GM23338 (cell line): ENCODE measurements at regions not wholly inside any gene's neighbourhood (a gene's known extent, or its start where the extent isn't known, plus 50 kb on each side); places are given as distances from the start of the nearest gene placed in this dataset.

ENCODE experiments used
- ATAC-seq: fragments of 200-7000 bp; cut with Tn5 transposase; 3 replicates; pipeline ENCODE4 v1.9.1; 2020
- DNase-seq: peaks from one replicate; pipeline ENCODE4 v3.0.0-alpha.2; 2015; ENCODE audit warnings: low spot score
- H2AFZ ChIP-seq: fragments of 200-600 bp; sonication (generic); 2 replicates; pipeline ENCODE4 v1.8.0; 2016; ENCODE audit warnings: antibody characterized with exemption, mild to moderate bottlenecking, moderate library complexity
- H3F3A ChIP-seq: fragments of 200-600 bp; sonication (generic); replicated peaks from 2 replicates; pipeline ENCODE4 v1.8.0; 2017; ENCODE audit warnings: antibody characterized with exemption, mixed run types, low read depth
- H3K27ac ChIP-seq: fragments of 200-600 bp; sonication (generic); 2 replicates; pipeline ENCODE4 v1.6.1; 2016; ENCODE audit warnings: low read depth
- H3K27me3 ChIP-seq: fragments of 200-600 bp; sonication (generic); 2 replicates; pipeline ENCODE4 v1.8.0; 2016; ENCODE audit warnings: mild to moderate bottlenecking, mixed run types, moderate library complexity; ENCODE audit not compliant: insufficient read depth
- H3K36me3 ChIP-seq: fragments of 200-600 bp; sonication (generic); 2 replicates; pipeline ENCODE4 v1.8.0; 2016; ENCODE audit warnings: mild to moderate bottlenecking; ENCODE audit not compliant: insufficient read depth
- H3K4me1 ChIP-seq: fragments of 200-600 bp; sonication (generic); 2 replicates; pipeline ENCODE4 v1.8.0; 2016; ENCODE audit warnings: mild to moderate bottlenecking, moderate library complexity; ENCODE audit not compliant: insufficient read depth
- H3K4me2 ChIP-seq: fragments of 200-600 bp; sonication (generic); 2 replicates; pipeline ENCODE4 v1.7.1; 2017; ENCODE audit warnings: mixed run types
- H3K4me3 ChIP-seq: fragments of 200-600 bp; sonication (generic); 2 replicates; pipeline ENCODE4 v1.6.1; 2016; ENCODE audit warnings: mixed run types
- H3K79me2 ChIP-seq: fragments of 200-600 bp; sonication (generic); replicated peaks from 2 replicates; pipeline ENCODE4 v1.8.0; 2017; ENCODE audit warnings: mild to moderate bottlenecking; ENCODE audit not compliant: insufficient read depth
- H3K9me2 ChIP-seq: fragments of 200-600 bp; sonication (generic); 2 replicates; pipeline ENCODE4 v1.8.0; 2017; ENCODE audit not compliant: insufficient read depth
- H4K20me1 ChIP-seq: fragments of 200-600 bp; sonication (generic); replicated peaks from 2 replicates; pipeline ENCODE4 v1.8.0; 2017; ENCODE audit warnings: mild to moderate bottlenecking; ENCODE audit not compliant: insufficient read depth
- H3K27ac Mint-ChIP-seq: 2 replicates; pipeline ENCODE4 v1.8.0; 2020; ENCODE audit warnings: inconsistent platforms, mild to moderate bottlenecking, moderate library complexity, mixed read lengths
- H3K27me3 Mint-ChIP-seq: 3 replicates; pipeline ENCODE4 v1.8.0; 2022; ENCODE audit warnings: low read depth, mild to moderate bottlenecking, moderate library complexity, mixed read lengths, inconsistent platforms; ENCODE audit not compliant: insufficient read depth, poor library complexity
- H3K36me3 Mint-ChIP-seq: 3 replicates; pipeline ENCODE4 v1.8.0; 2021; ENCODE audit warnings: low read depth, mild to moderate bottlenecking, inconsistent platforms, moderate library complexity, mixed read lengths
- H3K4me1 Mint-ChIP-seq: 3 replicates; pipeline ENCODE4 v1.8.0; 2020; ENCODE audit warnings: mild to moderate bottlenecking, inconsistent platforms, mixed read lengths
- H3K4me3 Mint-ChIP-seq: 3 replicates; pipeline ENCODE4 v1.8.0; 2021; ENCODE audit warnings: moderate library complexity, mild to moderate bottlenecking, inconsistent platforms, mixed read lengths
- H3K9me3 Mint-ChIP-seq: 3 replicates; pipeline ENCODE4 v1.8.0; 2020; ENCODE audit warnings: moderate library complexity, mild to moderate bottlenecking, inconsistent platforms, mixed read lengths
- CREB1 ChIP-seq: fragments of 250-450 bp; sonication (Bioruptor Pico); IDR thresholded peaks from 2 replicates; pipeline ENCODE4 v1.5.0; 2020; ENCODE audit warnings: low read depth, mild to moderate bottlenecking, moderate library complexity
- CTCF ChIP-seq, 2 experiments: fragments of 200-600 bp in 1 of 2; sonication (generic) in 1 of 2; conservative IDR thresholded peaks; 2 replicates each; pipeline versions ENCODE4 v1.5.1 to v1.6.1; 2016 to 2017; ENCODE audit warnings: antibody characterized with exemption in 2 of 2, low read depth in 2 of 2, mild to moderate bottlenecking in 2 of 2, moderate library complexity in 1 of 2
- EZH2 ChIP-seq: fragments of 200-600 bp; sonication (generic); IDR thresholded peaks from one replicate; pipeline ENCODE4 v1.8.0; 2017; ENCODE audit warnings: antibody characterized with exemption, mild to moderate bottlenecking, low read depth; ENCODE audit not compliant: unreplicated experiment
- EZH2phosphoT487 ChIP-seq: fragments of 200-600 bp; sonication (generic); IDR thresholded peaks from one replicate; pipeline ENCODE4 v1.8.1; 2018; ENCODE audit warnings: antibody characterized with exemption; ENCODE audit not compliant: unreplicated experiment
- JUNB ChIP-seq: IDR thresholded peaks from one replicate; pipeline ENCODE4 v1.6.1; 2016; ENCODE audit warnings: antibody characterized with exemption; ENCODE audit not compliant: unreplicated experiment
- NANOG ChIP-seq: IDR thresholded peaks from 2 replicates; pipeline ENCODE4 v1.6.1; 2016; ENCODE audit warnings: antibody characterized with exemption, borderline replicate concordance
- POLR2AphosphoS5 ChIP-seq: IDR thresholded peaks from 2 replicates; pipeline ENCODE4 v1.6.1; 2016; ENCODE audit warnings: antibody characterized with exemption, low read depth
- REST ChIP-seq: IDR thresholded peaks from one replicate; pipeline ENCODE4 v1.6.1; 2018; ENCODE audit warnings: antibody characterized with exemption; ENCODE audit not compliant: unreplicated experiment
- STAT1 ChIP-seq: IDR thresholded peaks from one replicate; pipeline ENCODE4 v1.6.1; 2016; ENCODE audit warnings: antibody characterized with exemption; ENCODE audit not compliant: unreplicated experiment
- ZNF114 ChIP-seq: fragments of 250-450 bp; sonication (Bioruptor Pico); IDR thresholded peaks from 2 replicates; pipeline ENCODE4 v1.5.0; 2020; ENCODE audit warnings: mild to moderate bottlenecking, moderate library complexity
- ZNF331 ChIP-seq: fragments of 250-450 bp; sonication (Bioruptor Pico); IDR thresholded peaks from 2 replicates; pipeline ENCODE4 v1.5.0; 2020; ENCODE audit warnings: low read depth, mild to moderate bottlenecking, moderate library complexity
- ZNF462 ChIP-seq: fragments of 250-450 bp; sonication (Bioruptor Pico); IDR thresholded peaks from 2 replicates; pipeline ENCODE4 v1.5.0; 2020; ENCODE audit warnings: mild to moderate bottlenecking, moderate library complexity
- TF ChIP-seq, protein P1 (sequence below): IDR thresholded peaks from 2 replicates; pipeline ENCODE4 v1.6.1; 2016; ENCODE audit warnings: antibody characterized with exemption

GRCh38 chrX:38974542-38974941 is 173.3 kb downstream of the MID1IP1 start:
- H3K36me3 ChIP-seq: no peaks in the 10 kb centered on the region
- no peaks in the 10 kb centered on the region for H3K27me3 Mint-ChIP-seq
- H3K27me3 ChIP-seq: no peaks in the 10 kb centered on the region
- no peaks in the 10 kb centered on the region for H3K9me2 ChIP-seq
- no peaks in the 10 kb centered on the region for H3K79me2 ChIP-seq
- no peaks in the 10 kb centered on the region for H4K20me1 ChIP-seq
- H3K4me2 ChIP-seq: no peak overlapping the region
- TF ChIP-seq ZNF462 (CRISPR knock-in tag) (no peak), POLR2AphosphoS5 (no peak), STAT1 (no peak), CREB1 (CRISPR knock-in tag) (no peak), EZH2phosphoT487 (no peak), ZNF114 (no peak), REST (no peak), ZNF331 (CRISPR knock-in tag) (no peak), JUNB (no peak), EZH2 (no peak), NANOG (no peak), CTCF (conservative IDR thresholded peaks at IDR 0.05; ENCODE audit: low read depth in 2 of 2) (no peak)
- TF ChIP-seq, protein P1, sequence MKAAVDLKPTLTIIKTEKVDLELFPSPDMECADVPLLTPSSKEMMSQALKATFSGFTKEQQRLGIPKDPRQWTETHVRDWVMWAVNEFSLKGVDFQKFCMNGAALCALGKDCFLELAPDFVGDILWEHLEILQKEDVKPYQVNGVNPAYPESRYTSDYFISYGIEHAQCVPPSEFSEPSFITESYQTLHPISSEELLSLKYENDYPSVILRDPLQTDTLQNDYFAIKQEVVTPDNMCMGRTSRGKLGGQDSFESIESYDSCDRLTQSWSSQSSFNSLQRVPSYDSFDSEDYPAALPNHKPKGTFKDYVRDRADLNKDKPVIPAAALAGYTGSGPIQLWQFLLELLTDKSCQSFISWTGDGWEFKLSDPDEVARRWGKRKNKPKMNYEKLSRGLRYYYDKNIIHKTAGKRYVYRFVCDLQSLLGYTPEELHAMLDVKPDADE: no peak
- DNase-seq: no peak
- H3K4me1 Mint-ChIP-seq: no peaks in the 10 kb centered on the region
- H3K9me3 Mint-ChIP-seq: no peaks in the 10 kb centered on the region
- H3K4me1 ChIP-seq: no peaks in the 10 kb centered on the region
- no peak overlapping the region for H3K27ac ChIP-seq
- H3K27ac Mint-ChIP-seq: no peak overlapping the region
- H3K36me3 Mint-ChIP-seq: no peaks in the 10 kb centered on the region
- H2AFZ ChIP-seq: no peak overlapping the region
- no peak overlapping the region for H3K4me3 Mint-ChIP-seq
- no peak for ATAC-seq
- H3K4me3 ChIP-seq: no peak overlapping the region
- H3F3A ChIP-seq: no peaks in the 10 kb centered on the region
